Astrocyte of the cerebellum (primary cell): ENCODE measurements at regions not wholly inside any gene's neighbourhood (a gene's known extent, or its start where the extent isn't known, plus 50 kb on each side); places are given as distances from the start of the nearest gene placed in this dataset.

Experiments
- DNase-seq: peaks from one replicate; pipeline ENCODE4 v3.0.0-alpha.2; 2011; ENCODE audit warnings: low read depth
- H3K4me3 ChIP-seq: 2 replicates; pipeline ENCODE4 v1.5.1; 2011; ENCODE audit warnings: mild to moderate bottlenecking, low read depth, low read length, moderate library complexity
- CTCF ChIP-seq: IDR thresholded peaks from 2 replicates; pipeline ENCODE4 v1.5.1; 2012; ENCODE audit warnings: low read length, low read depth, moderate library complexity, mild to moderate bottlenecking; ENCODE audit errors: missing control alignments
- in situ Hi-C: cut with HindIII; loops from 2 replicates; pipeline ENCODE4 v1.10.0; 2017; ENCODE audit warnings: low sequenced_read_pairs

- peak; percentile 37 for DNase-seq
These were observed 121.7 kb upstream of the GLI2 start for GRCh38 chr2:120613742-120614571.

GRCh38 chr2:120614901-120615300 is 120.8 kb upstream of the GLI2 start:
- DNase-seq, result no peak
- in situ Hi-C loops, result no loop called here
- no peak overlapping the region for H3K4me3 ChIP-seq
- TF ChIP-seq CTCF, result no peak

More at GRCh38 chr2:120613742-120614571, 121.7 kb upstream of the GLI2 start:
- in situ Hi-C loops, result no loop called here
- H3K4me3 ChIP-seq, result no peak overlapping the region
- no peak for TF ChIP-seq CTCF

GRCh38 chr2:120616261-120616660 is 119.4 kb upstream of the GLI2 start:
- in situ Hi-C loops, result no loop called here
- TF ChIP-seq CTCF, result no peak
- DNase-seq, result no peak
- H3K4me3 ChIP-seq, result no peak overlapping the region

- DNase-seq, result no peak
- in situ Hi-C loops, result no loop called here
- no peak overlapping the region for H3K4me3 ChIP-seq
- TF ChIP-seq CTCF, result no peak
These were observed 118.6 kb upstream of the GLI2 start for GRCh38 chr2:120617055-120617454.

GRCh38 chr2:120618830-120619229 is 116.8 kb upstream of the GLI2 start:
- TF ChIP-seq CTCF, result no peak
- H3K4me3 ChIP-seq, result no peak overlapping the region
- in situ Hi-C loops, result no loop called here
- no peak for DNase-seq

- in situ Hi-C loops, result no loop called here
- TF ChIP-seq CTCF, result no peak
- no peak overlapping the region for H3K4me3 ChIP-seq
- no peak for DNase-seq
These were observed 116.1 kb upstream of the GLI2 start for GRCh38 chr2:120619579-120619978.
